GM19397 (cell line): ENCODE measurements at regions not wholly inside any gene's neighbourhood (a gene's known extent, or its start where the extent isn't known, plus 50 kb on each side); places are given as distances from the start of the nearest gene placed in this dataset.

Experiments used
- ATAC-seq: cut with Tn5 transposase; IDR thresholded peaks from one replicate; pipeline ENCODE4 v1.9.1; 2021; ENCODE audit warnings: mild to moderate bottlenecking, moderate library complexity; ENCODE audit not compliant: unreplicated experiment

DNA sequence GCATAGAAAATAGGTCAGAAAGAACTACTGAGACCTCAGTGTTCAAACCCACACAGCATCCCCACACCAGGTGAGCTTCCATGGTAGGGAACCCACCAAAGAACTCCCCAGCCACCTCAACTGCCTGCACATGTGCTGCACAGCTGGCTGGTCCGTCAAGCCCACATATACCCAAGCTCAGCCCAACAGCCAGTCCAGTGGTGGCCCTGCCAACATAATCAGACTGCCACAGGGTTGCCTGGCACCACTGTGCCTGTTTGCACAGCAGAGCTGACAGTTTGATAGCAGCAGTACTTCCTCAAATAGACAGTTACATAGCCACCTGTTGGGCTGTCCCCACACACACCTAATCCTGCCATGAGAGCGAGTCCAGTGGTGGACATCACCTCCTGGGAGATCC lies 283.3 kb upstream of the PRMT6 start:
- ATAC-seq = no peak

DNA sequence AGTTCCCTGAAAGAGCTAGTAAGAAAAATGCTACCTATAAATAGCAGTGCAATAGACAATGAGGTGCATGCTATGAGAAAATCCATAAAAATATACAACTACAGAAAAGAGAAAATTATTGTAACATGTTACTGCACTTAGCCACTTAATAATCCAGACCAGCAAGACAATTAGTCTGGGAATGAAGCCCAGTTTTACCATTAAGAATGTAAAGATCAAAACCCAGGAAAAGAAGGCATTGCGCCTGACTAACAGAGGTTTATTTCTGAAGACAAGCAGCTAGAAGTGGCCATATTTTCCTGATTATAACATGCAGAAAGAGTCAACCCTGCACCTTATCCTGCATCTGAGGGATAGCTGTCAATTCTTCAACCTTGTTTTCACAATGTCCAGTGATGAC lies 276.4 kb upstream of the PRMT6 start:
- no peak for ATAC-seq

- ATAC-seq = no peak
Measured at GRCh38 chr1:106780806-106781569, 275.5 kb upstream of the PRMT6 start.

DNA sequence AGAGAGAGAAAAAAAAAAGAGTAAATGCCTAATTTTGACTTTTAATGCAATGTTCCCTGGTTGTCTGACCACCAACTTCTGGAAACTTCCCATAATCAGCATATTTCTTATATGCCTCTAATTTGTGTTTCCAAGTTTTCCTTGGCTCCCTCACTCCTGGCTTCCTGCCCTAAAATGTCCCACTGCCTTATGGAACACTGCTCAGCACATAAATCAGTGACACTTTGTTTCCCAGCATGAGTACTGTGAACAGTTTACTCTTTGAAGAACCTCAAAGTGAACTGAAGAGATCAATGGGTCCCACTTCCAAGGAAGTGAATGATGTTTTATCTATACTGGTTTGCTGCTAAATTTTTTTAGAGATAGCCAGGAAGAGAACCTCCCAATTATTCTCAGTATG lies 271.3 kb upstream of the PRMT6 start:
- no peak for ATAC-seq

DNA sequence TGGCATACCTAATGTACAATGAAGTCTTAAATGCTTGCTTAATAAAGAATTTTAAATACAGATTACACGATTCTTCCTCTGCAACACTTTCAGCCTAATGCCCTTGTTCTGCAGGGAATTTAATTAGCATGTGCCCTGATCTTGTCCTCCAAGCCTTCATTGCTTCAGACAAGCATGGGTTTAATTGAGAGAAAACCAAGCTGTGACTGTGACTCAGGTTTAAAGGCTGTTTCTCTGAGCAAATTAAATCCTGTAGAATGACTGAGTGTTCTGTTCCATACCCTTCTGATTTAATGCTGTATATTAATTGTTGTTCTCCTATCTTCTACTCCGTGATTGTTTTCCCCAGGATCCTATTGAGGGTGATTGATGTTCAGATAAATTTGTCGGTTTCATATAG lies 269.0 kb upstream of the PRMT6 start:
- no peak for ATAC-seq

DNA sequence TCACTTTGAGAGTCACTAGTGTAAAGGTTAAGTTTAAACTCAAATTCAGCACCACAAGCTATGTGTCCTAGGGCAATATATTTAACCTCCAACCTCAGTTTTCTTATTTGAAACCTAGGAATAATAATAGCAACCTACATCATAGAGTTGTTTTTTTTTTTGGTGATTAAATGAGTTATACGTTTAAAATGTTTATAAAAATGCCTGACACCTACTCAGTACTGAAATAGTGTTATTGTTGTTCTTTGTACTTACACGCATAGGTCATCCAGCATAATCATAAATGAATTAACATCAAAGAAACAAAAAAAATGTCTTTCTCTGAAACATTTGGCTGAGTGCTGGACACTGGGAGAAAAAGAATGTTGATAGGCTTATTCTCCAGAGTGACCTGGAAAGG lies 266.8 kb upstream of the PRMT6 start:
- ATAC-seq = no peak

DNA sequence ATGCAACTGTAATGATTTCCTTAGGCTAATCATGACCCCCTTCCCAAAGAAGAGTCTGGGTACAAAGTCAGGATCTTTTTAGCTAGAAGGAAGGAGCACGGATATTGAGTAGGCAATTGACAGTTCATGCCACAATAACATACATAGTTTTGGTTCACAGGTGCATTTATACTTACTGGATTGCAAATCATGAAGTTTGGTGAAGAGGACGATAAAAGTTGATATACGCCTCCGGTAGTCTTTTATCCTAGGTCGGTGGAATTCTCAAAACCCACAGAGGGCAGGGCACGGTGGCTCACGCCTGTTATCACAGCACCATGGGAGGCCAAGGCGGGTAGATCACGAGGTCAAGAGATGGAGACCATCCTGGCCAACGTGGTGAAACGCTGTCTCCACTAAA lies 265.4 kb upstream of the PRMT6 start:
- no peak for ATAC-seq

GRCh38 chr1:106793651-106794050 lies 262.8 kb upstream of the PRMT6 start:
- no peak for ATAC-seq

DNA sequence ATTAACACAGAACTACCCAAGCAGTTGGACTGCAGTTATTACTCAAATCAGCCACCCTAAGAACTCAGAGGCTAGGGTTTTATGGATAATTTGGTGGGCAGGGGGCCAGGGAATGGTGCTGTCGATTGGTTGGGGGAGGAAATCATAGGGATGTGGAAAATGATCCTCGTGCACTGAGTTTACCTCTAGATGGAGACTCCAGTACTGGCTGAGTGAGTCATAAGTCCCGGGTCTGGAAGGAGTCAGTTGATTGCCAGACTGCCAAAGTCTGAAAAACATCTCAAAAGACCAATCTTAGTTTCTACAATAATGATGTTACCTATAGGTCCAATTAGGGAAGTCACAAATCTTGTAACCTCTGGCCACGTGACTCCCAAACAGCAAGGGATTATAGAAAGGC lies 257.5 kb upstream of the PRMT6 start:
- ATAC-seq = no peak

GRCh38 chr1:106802181-106802580 lies 254.3 kb upstream of the PRMT6 start:
- ATAC-seq = no peak

- no peak for ATAC-seq
Measured at GRCh38 chr1:106814418-106814817, 242.1 kb upstream of the PRMT6 start.

DNA sequence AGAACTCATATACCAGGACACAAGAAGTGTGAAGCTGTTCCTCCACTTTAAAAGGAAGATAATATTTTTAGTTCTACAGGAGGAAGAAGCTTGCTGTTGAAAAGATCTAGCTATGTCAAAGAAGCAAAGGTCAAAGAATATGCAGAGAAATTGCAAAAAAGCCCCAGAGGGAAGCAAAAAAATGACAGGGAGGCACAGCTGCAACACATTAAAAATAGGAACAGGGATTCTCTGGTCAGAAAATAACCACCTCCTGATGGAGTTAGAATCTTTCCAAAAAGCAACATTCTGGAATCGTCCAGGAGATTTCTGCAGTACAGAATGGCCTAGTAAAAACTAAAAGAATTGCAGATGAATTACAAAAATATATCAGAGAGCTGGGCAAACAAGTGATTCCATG lies 238.9 kb upstream of the PRMT6 start:
- no peak for ATAC-seq

GRCh38 chr1:106831511-106831910 lies 225.0 kb upstream of the PRMT6 start:
- no peak for ATAC-seq

DNA sequence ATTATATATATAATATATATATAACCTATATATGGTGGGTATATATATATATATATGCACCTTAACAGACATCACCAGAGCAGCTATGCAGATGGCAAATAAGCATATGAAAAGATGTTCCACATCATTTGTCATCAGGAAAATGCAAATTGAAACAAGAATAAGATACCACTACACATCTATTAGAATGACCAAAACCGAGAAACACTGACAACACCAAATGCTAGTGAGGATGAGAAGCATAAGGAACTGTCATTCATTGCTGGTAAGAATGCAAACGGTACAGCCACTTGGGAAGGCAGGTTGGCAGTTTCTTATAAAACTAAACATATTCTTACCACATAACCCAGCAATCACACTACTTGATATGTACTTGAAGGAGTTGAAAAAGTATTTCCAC lies 219.8 kb upstream of the PRMT6 start:
- ATAC-seq = peak; percentile 90

DNA sequence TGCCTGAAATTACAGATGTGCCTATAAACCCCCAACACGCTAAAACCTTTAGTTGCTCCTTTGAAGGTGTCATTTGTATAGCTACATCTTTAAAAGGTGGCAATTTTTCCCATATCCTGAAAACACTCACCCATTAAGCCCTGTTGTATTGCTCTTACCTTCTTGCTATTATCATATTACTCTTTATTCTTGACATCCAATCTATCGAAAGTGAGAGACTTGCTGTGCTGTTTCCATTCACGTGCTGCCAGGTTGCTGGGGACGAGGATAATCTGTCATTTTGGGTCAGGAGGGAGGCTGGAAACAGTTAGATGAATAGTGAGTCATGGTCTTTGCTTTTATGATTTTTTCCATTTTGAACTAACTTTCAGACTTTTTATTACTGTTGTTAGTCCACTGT lies 213.0 kb upstream of the PRMT6 start:
- ATAC-seq = no peak

GRCh38 chr1:106846656-106847055 lies 209.8 kb upstream of the PRMT6 start:
- peak; percentile 96 for ATAC-seq

DNA sequence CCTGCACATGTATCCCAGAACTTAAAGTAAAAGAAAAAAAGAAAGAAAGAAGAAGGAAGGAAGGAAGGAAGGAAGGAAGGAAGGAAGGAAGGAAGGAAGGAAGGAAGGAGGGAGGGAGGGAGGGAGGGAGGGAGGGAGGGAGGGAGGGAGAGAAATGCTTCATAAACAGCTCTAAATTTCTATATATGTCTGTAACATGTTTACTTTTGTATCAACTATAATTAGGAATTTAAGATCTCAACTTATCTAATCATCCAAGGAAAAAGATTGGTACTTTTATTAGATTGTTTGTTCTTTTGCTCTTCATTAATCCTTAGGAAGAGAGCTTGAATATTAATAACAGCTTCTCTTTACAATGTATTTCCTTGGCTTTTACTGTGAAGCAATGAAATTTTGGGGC lies 195.4 kb upstream of the PRMT6 start:
- ATAC-seq = no peak

GRCh38 chr1:106868828-106869227 lies 187.6 kb upstream of the PRMT6 start:
- no peak for ATAC-seq

DNA sequence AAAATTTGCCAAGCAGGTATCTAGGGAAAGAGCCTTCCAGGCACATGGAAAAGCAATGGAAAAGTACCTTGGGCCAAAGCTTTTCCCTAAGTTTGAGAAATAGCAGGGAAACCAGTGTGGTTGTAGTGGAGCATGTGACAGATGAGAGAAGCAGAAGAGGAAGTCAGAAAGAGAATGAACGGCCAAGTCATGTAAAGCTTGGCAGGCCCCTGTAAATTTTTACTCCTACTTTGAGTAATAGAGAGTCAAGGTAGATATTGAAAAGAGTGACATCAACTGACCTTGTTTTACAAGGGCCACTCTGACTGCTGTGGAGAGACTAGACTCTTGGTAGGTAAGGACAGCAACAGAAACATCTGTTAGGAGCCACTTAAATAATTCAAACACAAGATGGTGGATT lies 180.9 kb upstream of the PRMT6 start:
- ATAC-seq = no peak

GRCh38 chr1:106876384-106876783 lies 180.1 kb upstream of the PRMT6 start:
- no peak for ATAC-seq

DNA sequence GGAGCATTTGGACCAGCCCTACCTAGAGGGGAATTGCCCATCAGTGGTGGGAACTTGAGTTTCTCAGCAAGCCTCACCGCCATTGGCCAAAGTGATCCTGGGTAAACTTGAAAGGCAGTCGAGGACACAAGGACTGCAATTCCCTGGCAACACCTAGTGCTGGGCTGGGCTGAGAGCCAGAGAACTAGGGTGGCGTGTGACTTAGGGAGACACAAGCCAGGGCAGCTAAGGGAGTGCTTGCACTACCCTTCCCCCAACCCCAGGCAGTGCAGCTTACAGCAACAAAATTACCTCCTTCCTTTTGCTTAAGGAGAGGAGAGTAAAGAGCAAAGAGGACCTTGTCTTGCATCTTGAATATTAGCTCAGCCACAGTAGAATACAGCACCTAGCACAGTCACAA lies 176.9 kb upstream of the PRMT6 start:
- no peak for ATAC-seq

DNA sequence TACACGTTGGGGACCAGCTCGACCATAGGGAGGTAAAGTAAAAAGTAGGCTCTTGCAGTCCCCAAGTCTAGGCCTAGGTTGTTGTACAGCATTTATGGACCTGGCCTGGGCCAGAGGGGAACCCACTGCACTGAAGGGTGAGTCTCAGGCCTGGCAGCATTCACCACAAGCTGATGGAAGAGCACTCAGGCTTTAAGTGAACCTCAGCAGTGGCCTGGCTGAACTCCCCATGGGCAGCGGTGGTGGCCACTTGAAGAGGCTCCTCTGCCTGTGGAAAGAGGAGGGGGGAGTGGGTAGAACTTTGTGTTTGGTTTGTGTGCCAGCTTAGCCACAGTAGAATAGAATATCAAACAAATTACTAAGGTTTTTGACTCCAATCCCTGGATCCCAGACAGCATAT lies 176.2 kb upstream of the PRMT6 start:
- no peak for ATAC-seq

- no peak for ATAC-seq
Measured at GRCh38 chr1:106883208-106883607, 173.3 kb upstream of the PRMT6 start.
